ENCODE measurements at regions not wholly inside any gene's neighbourhood (a gene's known extent, or its start where the extent isn't known, plus 50 kb on each side); places are given as distances from the start of the nearest gene placed in this dataset.

DNA sequence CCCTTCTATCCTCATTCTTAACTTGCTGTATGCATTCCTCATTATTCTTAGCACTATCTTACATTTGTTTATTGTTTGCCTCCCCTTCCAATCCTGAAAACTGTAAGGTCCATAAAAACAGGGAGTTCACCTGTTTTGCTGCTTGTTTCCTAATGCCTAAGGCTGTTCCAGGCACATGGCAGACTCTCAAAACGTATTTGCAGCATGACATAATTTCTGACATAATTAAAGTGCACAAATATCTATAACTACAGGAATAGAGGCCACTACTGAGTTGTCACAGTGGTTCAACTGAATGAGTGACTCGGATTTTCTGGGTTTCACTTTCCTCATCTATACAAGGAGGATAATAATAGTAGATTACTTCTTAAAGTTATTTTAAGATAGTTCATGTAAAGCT, 83.0 kb downstream of the HFE start:
- Histone ChIP-seq H3K79me1 (ENCODE audit: insufficient read depth, low read depth, low read length, poor library complexity, severe bottlenecking) (no peaks in the 10 kb centered on the region), H3K4ac (ENCODE audit: low read depth, low read length) (no peak overlapping the region), H2AK5ac (ENCODE audit: insufficient read length, low read length) (no peak overlapping the region), H3K9ac (ENCODE audit: extremely low read depth, insufficient read length, low read length) (no peak overlapping the region), H2BK20ac (ENCODE audit: low read depth, low read length, poor library complexity, severe bottlenecking) (no peak overlapping the region), H3K14ac (ENCODE audit: insufficient read depth, low read length) (no peak overlapping the region), H3K18ac (ENCODE audit: insufficient read length, low read depth, low read length) (no peak overlapping the region), H3K56ac (ENCODE audit: insufficient read length, low read depth, low read length) (no peak overlapping the region), H2AFZ (ENCODE audit: low read length) (no peak overlapping the region), H4K5ac (ENCODE audit: insufficient read length, low read depth, low read length) (no peak overlapping the region), H3K23ac (ENCODE audit: insufficient read length, low read depth, low read length) (no peak overlapping the region), H4K91ac (ENCODE audit: insufficient read length, low read depth, low read length) (no peak overlapping the region), H3K79me2 (ENCODE audit: insufficient read depth, low read length) (no peaks in the 10 kb centered on the region), H3K27me3 (ENCODE audit: insufficient read depth, low read length) (no peaks in the 10 kb centered on the region), H4K20me1 (ENCODE audit: control insufficient read depth, insufficient read depth, insufficient read length) (no peaks in the 10 kb centered on the region), H2BK5ac (ENCODE audit: insufficient read length, low read length) (no peak overlapping the region), H3K4me1 (ENCODE audit: insufficient read depth, low read length) (peaks cover 2% of the 10 kb centered on the region; the same call in 1 of the 2 replicates), H4K8ac (replicated peaks; ENCODE audit: insufficient read length, low read depth, low read length) (no peak overlapping the region), H2BK12ac (ENCODE audit: insufficient read length, low read depth, low read length) (no peak overlapping the region), H3T11ph (ENCODE audit: low read length) (no peak overlapping the region), H2BK15ac (ENCODE audit: low read depth, low read length) (no peak overlapping the region), H3K9me3 (ENCODE audit: control insufficient read depth, low read depth, low read length) (no peaks in the 10 kb centered on the region), H3K23me2 (ENCODE audit: insufficient read length, low read depth, low read length, poor library complexity, severe bottlenecking) (peaks cover 6% of the 10 kb centered on the region), H3K4me2 (ENCODE audit: insufficient read depth, insufficient read length, low read length) (no peak overlapping the region), H2BK120ac (ENCODE audit: low read depth, low read length, poor library complexity, severe bottlenecking) (no peak overlapping the region), H3K27ac (ENCODE audit: insufficient read length, low read depth, low read length) (no peak overlapping the region)
- Mint-ChIP-seq H3K4me3 (no peak overlapping the region), H3K4me1 (peaks cover 15 to 30% of the 10 kb centered on the region in 2 experiments), H3K9me3 (no peaks in the 10 kb centered on the region), H3K27me3 (ENCODE audit: low read depth) (no peaks in the 10 kb centered on the region), H3K36me3 (ENCODE audit: insufficient read depth in 1 of 3, low read depth in 3 of 3) (no peaks in the 10 kb centered on the region; a peak in 2 of 7 replicates), H3K27ac (no peak overlapping the region)
- DNase-seq: no peak
- TF ChIP-seq, protein P1, sequence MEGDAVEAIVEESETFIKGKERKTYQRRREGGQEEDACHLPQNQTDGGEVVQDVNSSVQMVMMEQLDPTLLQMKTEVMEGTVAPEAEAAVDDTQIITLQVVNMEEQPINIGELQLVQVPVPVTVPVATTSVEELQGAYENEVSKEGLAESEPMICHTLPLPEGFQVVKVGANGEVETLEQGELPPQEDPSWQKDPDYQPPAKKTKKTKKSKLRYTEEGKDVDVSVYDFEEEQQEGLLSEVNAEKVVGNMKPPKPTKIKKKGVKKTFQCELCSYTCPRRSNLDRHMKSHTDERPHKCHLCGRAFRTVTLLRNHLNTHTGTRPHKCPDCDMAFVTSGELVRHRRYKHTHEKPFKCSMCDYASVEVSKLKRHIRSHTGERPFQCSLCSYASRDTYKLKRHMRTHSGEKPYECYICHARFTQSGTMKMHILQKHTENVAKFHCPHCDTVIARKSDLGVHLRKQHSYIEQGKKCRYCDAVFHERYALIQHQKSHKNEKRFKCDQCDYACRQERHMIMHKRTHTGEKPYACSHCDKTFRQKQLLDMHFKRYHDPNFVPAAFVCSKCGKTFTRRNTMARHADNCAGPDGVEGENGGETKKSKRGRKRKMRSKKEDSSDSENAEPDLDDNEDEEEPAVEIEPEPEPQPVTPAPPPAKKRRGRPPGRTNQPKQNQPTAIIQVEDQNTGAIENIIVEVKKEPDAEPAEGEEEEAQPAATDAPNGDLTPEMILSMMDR (conservative IDR thresholded peaks at IDR 0.05): no peak
- no CpG with 5 or more reads among the region's 2 CpGs for WGBS (ENCODE audit: extremely low coverage, insufficient read length, low lambda C conversion rate)

Measured in H9 (cell line).